ENCODE measurements at regions not wholly inside any gene's neighbourhood (a gene's known extent, or its start where the extent isn't known, plus 50 kb on each side); places are given as distances from the start of the nearest gene placed in this dataset.

- FAIRE-seq = no peak
- no peak for TF ChIP-seq CTCF (IDR thresholded peaks at IDR 0.05; ENCODE audit: insufficient read depth, low read length, severe bottlenecking)
Measured at GRCh38 chr2:16045653-16046352, 105.5 kb downstream of the MYCN start.

GRCh38 chr2:16044946-16045456 lies 104.7 kb downstream of the MYCN start:
- Histone ChIP-seq H3K36me3 (ENCODE audit: control insufficient read depth, insufficient read depth, low read length) (no peaks in the 10 kb centered on the region), H3K27me3 (ENCODE audit: control insufficient read depth, insufficient read depth, low read length) (no peaks in the 10 kb centered on the region), H3K4me3 (ENCODE audit: low read depth, low read length) (no peak overlapping the region)
- DNase-seq (ENCODE audit: low read depth) (peak; percentile 49), FAIRE-seq (no peak)
- TF ChIP-seq CTCF (IDR thresholded peaks at IDR 0.05; ENCODE audit: insufficient read depth, low read length, severe bottlenecking) = no peak

More at GRCh38 chr2:16045653-16046352, 105.5 kb downstream of the MYCN start:
- Histone ChIP-seq H3K4me3 (ENCODE audit: low read depth, low read length) (no peak overlapping the region), H3K36me3 (ENCODE audit: control insufficient read depth, insufficient read depth, low read length) (no peaks in the 10 kb centered on the region), H3K27me3 (ENCODE audit: control insufficient read depth, insufficient read depth, low read length) (no peaks in the 10 kb centered on the region)
- no peak for DNase-seq (ENCODE audit: low read depth)

- Histone ChIP-seq H3K36me3 (ENCODE audit: control insufficient read depth, insufficient read depth, low read length) (no peaks in the 10 kb centered on the region), H3K27me3 (ENCODE audit: control insufficient read depth, insufficient read depth, low read length) (no peaks in the 10 kb centered on the region)
- DNase-seq (ENCODE audit: low read depth) = no peak
Measured at GRCh38 chr2:16043627-16044026, 103.3 kb downstream of the MYCN start.

GRCh38 chr2:16043192-16043591 lies 102.8 kb downstream of the MYCN start:
- no peak overlapping the region for H3K4me3 ChIP-seq (ENCODE audit: low read depth, low read length)
- H3K36me3 ChIP-seq (ENCODE audit: control insufficient read depth, insufficient read depth, low read length) = no peaks in the 10 kb centered on the region
- H3K27me3 ChIP-seq (ENCODE audit: control insufficient read depth, insufficient read depth, low read length) = no peaks in the 10 kb centered on the region
- DNase-seq (ENCODE audit: low read depth) (no peak), FAIRE-seq (no peak)
- no peak for TF ChIP-seq CTCF (IDR thresholded peaks at IDR 0.05; ENCODE audit: insufficient read depth, low read length, severe bottlenecking)

More at GRCh38 chr2:16043627-16044026, 103.3 kb downstream of the MYCN start:
- H3K4me3 ChIP-seq (ENCODE audit: low read depth, low read length) = no peak overlapping the region
- TF ChIP-seq CTCF (IDR thresholded peaks at IDR 0.05; ENCODE audit: insufficient read depth, low read length, severe bottlenecking) = no peak
- no peak for FAIRE-seq

GRCh38 chr2:16042201-16042700 lies 101.9 kb downstream of the MYCN start:
- H3K4me3 ChIP-seq (ENCODE audit: low read depth, low read length) = no peak overlapping the region
- no peaks in the 10 kb centered on the region for H3K27me3 ChIP-seq (ENCODE audit: control insufficient read depth, insufficient read depth, low read length)
- H3K36me3 ChIP-seq (ENCODE audit: control insufficient read depth, insufficient read depth, low read length) = no peaks in the 10 kb centered on the region
- no peak for TF ChIP-seq CTCF (IDR thresholded peaks at IDR 0.05; ENCODE audit: insufficient read depth, low read length, severe bottlenecking)
- DNase-seq (ENCODE audit: low read depth) (no peak), FAIRE-seq (no peak)
